Panc1 (cell line): ENCODE measurements at regions not wholly inside any gene's neighbourhood (a gene's known extent, or its start where the extent isn't known, plus 50 kb on each side); places are given as distances from the start of the nearest gene placed in this dataset.

Experiments
- POLR2AphosphoS5 ChIP-seq: IDR thresholded peaks from 2 replicates; pipeline ENCODE4 v1.6.1; 2012; ENCODE audit warnings: mild to moderate bottlenecking, low read depth, low read length, moderate library complexity
- SIN3A ChIP-seq: IDR thresholded peaks from 2 replicates; pipeline ENCODE4 v1.6.1; 2012; ENCODE audit warnings: low read depth, mild to moderate bottlenecking, low read length, moderate library complexity, borderline replicate concordance; ENCODE audit not compliant: insufficient read depth
- TF ChIP-seq, protein P1 (sequence below): fragments of 450-650 bp; IDR thresholded peaks from 2 replicates; pipeline ENCODE4 v1.5.1; 2017; ENCODE audit warnings: mild to moderate bottlenecking
- TF ChIP-seq, protein P2 (sequence below), 2 experiments: IDR thresholded peaks; 2 replicates each; pipeline ENCODE4 v1.6.1; 2011 to 2012; ENCODE audit warnings: low read depth in 2 of 2, control low read depth in 1 of 2, low read length in 1 of 2, mild to moderate bottlenecking in 1 of 2, moderate library complexity in 1 of 2; ENCODE audit not compliant: insufficient read depth in 1 of 2

DNA sequence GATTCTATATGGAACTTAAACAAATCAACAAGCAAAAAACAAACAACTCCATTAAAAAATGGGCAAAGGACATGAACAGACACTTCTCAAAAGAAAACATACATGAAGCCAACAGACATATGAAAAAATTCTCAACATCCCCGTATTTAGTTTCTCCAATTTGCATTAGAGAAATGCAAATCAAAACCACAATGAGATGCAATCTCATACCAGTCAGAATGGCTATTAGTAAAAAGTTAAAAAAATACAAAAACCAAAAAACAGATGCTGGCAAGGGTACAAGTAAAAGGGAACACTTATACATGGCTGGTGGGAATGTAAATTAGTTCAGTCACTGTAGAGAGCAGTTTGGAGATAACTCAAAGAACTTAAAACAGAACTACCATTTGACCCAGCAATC, 342.1 kb upstream of the NUDT12 start:
- TF ChIP-seq, protein P1, sequence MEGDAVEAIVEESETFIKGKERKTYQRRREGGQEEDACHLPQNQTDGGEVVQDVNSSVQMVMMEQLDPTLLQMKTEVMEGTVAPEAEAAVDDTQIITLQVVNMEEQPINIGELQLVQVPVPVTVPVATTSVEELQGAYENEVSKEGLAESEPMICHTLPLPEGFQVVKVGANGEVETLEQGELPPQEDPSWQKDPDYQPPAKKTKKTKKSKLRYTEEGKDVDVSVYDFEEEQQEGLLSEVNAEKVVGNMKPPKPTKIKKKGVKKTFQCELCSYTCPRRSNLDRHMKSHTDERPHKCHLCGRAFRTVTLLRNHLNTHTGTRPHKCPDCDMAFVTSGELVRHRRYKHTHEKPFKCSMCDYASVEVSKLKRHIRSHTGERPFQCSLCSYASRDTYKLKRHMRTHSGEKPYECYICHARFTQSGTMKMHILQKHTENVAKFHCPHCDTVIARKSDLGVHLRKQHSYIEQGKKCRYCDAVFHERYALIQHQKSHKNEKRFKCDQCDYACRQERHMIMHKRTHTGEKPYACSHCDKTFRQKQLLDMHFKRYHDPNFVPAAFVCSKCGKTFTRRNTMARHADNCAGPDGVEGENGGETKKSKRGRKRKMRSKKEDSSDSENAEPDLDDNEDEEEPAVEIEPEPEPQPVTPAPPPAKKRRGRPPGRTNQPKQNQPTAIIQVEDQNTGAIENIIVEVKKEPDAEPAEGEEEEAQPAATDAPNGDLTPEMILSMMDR = no peak
- no peak for TF ChIP-seq POLR2AphosphoS5
- TF ChIP-seq, protein P2, sequence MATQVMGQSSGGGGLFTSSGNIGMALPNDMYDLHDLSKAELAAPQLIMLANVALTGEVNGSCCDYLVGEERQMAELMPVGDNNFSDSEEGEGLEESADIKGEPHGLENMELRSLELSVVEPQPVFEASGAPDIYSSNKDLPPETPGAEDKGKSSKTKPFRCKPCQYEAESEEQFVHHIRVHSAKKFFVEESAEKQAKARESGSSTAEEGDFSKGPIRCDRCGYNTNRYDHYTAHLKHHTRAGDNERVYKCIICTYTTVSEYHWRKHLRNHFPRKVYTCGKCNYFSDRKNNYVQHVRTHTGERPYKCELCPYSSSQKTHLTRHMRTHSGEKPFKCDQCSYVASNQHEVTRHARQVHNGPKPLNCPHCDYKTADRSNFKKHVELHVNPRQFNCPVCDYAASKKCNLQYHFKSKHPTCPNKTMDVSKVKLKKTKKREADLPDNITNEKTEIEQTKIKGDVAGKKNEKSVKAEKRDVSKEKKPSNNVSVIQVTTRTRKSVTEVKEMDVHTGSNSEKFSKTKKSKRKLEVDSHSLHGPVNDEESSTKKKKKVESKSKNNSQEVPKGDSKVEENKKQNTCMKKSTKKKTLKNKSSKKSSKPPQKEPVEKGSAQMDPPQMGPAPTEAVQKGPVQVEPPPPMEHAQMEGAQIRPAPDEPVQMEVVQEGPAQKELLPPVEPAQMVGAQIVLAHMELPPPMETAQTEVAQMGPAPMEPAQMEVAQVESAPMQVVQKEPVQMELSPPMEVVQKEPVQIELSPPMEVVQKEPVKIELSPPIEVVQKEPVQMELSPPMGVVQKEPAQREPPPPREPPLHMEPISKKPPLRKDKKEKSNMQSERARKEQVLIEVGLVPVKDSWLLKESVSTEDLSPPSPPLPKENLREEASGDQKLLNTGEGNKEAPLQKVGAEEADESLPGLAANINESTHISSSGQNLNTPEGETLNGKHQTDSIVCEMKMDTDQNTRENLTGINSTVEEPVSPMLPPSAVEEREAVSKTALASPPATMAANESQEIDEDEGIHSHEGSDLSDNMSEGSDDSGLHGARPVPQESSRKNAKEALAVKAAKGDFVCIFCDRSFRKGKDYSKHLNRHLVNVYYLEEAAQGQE (IDR thresholded peaks at IDR 0.05; ENCODE audit: insufficient read depth in 1 of 2, low read depth in 2 of 2, low read length in 1 of 2) = no peak
- TF ChIP-seq SIN3A = no peak
